HG03139 (cell line): ENCODE measurements at regions not wholly inside any gene's neighbourhood (a gene's known extent, or its start where the extent isn't known, plus 50 kb on each side); places are given as distances from the start of the nearest gene placed in this dataset.

Experiments
- ATAC-seq: cut with Tn5 transposase; IDR thresholded peaks from one replicate; pipeline ENCODE4 v1.9.1; 2021; ENCODE audit not compliant: unreplicated experiment

GRCh38 chr21:16406355-16406754, 676.6 kb downstream of the USP25 start:
- ATAC-seq, result no peak

- ATAC-seq, result no peak
Measured at GRCh38 chr21:16407403-16408240, 677.8 kb downstream of the USP25 start.

GRCh38 chr21:16408280-16408679, 678.5 kb downstream of the USP25 start:
- no peak for ATAC-seq

- ATAC-seq, result no peak
Measured at GRCh38 chr21:16409352-16409751, 679.6 kb downstream of the USP25 start.

GRCh38 chr21:16418226-16418625, 688.4 kb downstream of the USP25 start:
- ATAC-seq, result no peak

GRCh38 chr21:16418642-16419041, 688.9 kb downstream of the USP25 start:
- no peak for ATAC-seq

- no peak for ATAC-seq
Measured at GRCh38 chr21:16419188-16419921, 689.6 kb downstream of the USP25 start.

- ATAC-seq, result no peak
Measured at GRCh38 chr21:16420031-16420724, 690.4 kb downstream of the USP25 start.

GRCh38 chr21:16421007-16421406, 691.2 kb downstream of the USP25 start:
- no peak for ATAC-seq

- no peak for ATAC-seq
Measured at GRCh38 chr21:16421965-16422364, 692.2 kb downstream of the USP25 start.

- ATAC-seq, result no peak
Measured at GRCh38 chr21:16422702-16423101, 692.9 kb downstream of the USP25 start.

GRCh38 chr21:16423921-16424320, 694.1 kb downstream of the USP25 start:
- no peak for ATAC-seq

- ATAC-seq, result no peak
Measured at GRCh38 chr21:16424331-16424751, 694.6 kb downstream of the USP25 start.

GRCh38 chr21:16425376-16425775, 695.6 kb downstream of the USP25 start:
- no peak for ATAC-seq

- ATAC-seq, result no peak
Measured at GRCh38 chr21:16426936-16427335, 697.2 kb downstream of the USP25 start.

GRCh38 chr21:16427587-16428087, 697.9 kb downstream of the USP25 start:
- no peak for ATAC-seq

GRCh38 chr21:16437586-16437985, 707.8 kb downstream of the USP25 start:
- no peak for ATAC-seq

GRCh38 chr21:16438761-16439160, 709.0 kb downstream of the USP25 start:
- no peak for ATAC-seq

GRCh38 chr21:16441789-16442188, 712.0 kb downstream of the USP25 start:
- no peak for ATAC-seq

- ATAC-seq, result no peak
Measured at GRCh38 chr21:16454399-16454798, 724.6 kb downstream of the USP25 start.

GRCh38 chr21:16455526-16455925, 725.7 kb downstream of the USP25 start:
- no peak for ATAC-seq
